IPS-11a (cell line): ENCODE measurements at regions not wholly inside any gene's neighbourhood (a gene's known extent, or its start where the extent isn't known, plus 50 kb on each side); places are given as distances from the start of the nearest gene placed in this dataset.

Source experiments
- H3K4me3 ChIP-seq: one replicate; pipeline ENCODE4 v1.5.1; 2013; ENCODE audit warnings: low read depth, low read length, control low read depth

DNA sequence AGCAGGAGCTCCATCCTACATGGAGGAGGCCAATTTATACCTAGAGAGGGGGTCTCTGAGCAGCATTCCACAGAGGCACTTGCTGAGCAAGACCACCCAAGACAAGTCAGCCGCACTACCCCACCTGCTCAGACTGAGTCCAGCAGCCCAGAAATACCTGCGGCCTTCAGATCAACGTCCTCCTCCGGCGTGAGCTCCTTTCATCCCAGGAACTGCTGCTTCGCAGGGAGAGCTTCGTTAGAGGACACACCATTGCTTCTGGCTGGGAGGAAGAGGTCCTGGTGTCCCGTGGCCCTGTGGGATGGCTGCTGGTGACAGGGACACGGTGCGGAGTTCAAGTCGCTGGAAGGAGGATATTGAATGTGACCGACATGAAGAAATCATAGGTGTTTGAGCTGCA lies 216.9 kb upstream of the PPP2R2D start:
- H3K4me3 ChIP-seq = no peak overlapping the region

DNA sequence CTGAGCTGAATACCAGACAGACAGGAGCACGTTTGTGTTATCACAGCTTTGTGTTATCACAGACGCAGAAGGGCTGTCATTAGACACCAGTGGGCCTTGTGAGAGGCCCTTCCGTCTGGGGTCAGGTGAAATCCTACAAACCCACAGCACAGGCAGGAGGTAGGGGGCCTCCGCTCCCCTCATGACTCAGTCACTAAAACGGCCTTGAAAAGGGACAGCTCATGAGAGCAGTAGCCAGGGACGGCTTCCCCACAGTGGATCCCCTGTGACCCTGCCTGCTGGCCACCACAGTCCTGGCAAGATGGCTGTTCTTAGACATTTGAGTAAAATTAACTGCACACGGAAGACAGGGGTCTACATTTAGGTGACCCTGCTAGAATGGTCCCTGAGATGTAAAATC lies 215.8 kb upstream of the PPP2R2D start:
- no peak overlapping the region for H3K4me3 ChIP-seq

DNA sequence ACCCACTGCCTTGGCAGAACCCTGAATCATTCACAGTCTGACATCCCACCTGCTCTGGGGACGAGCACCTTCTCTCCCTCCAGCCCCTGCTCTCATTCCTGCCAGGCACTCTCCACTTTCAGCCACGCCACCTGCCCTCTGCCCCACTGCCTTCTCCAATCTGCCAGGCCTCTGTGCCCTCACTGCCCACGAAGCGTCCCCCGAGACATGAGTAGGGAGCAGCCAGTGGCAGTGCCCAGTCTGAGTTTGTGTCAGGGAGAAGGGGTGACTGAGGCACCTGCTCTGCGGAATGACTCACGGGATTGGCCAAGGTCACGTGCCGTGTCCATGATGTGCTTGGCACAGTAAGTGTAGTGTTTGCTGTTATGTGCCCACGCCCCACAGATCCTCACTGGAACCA lies 215.2 kb upstream of the PPP2R2D start:
- no peak overlapping the region for H3K4me3 ChIP-seq

DNA sequence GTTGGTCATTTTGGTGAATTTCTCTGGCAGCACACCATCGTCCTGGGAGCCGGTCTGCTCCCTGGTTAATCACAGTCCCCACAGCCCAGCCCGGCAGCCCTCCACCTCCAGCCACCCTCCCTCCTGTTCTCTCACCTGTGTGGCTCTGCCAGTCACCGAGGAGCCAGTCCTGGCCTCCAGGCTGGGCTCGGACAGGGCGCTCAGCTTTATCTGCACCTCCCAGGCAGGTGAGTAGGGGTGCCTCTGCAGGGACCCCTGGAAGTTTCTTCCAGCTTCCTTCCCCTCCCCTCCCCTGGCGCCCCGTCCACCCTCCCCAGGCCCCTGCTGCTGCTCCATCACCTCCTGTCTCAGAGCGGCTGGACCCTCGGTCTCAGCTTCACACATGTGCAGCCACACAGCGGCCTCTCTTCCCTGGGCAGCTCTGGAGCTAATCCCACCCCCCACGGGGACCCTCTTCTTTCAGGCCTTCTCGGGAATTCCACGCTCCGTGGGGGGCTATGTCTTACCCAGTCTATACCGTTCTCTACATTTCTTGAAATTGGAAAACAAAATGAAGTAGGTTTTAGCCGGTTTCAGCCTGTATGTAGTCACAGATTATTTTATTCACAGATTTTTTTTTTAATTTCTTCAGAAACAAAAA lies 213.9 kb upstream of the PPP2R2D start:
- H3K4me3 ChIP-seq = no peak overlapping the region

DNA sequence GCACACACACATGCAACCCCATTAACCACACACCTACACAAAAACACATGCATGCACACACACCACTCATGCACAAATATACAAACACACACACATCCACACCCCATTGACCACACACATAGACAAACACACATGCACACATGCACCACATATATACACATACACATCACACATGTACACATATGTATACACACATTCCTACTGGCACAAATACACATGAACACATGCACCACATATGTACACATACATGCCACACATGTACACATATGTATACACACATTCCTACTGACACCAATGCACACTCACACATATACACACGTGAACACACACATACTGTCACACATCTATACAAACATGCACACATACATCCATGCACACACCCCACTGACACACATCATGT lies 212.5 kb upstream of the PPP2R2D start:
- no peak overlapping the region for H3K4me3 ChIP-seq

DNA sequence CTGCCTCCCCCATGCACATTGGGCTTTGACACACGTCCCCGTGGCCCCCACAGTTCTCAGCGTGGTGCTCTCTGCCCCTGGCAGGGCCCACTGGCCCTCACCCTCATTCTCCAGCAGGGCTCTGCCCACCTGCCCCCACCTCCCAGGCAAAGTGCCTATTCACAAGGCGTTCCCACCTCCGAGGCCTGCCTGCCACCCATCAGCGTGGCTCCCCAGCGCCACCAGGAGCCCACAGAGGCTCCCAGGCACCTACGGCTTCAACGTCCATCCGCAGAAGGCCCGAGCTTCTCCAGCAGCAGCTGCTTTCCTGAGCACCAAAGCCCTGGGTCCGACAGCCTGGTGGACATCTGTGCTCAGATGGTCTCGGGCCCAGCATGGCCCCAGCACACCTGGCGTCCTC lies 211.8 kb upstream of the PPP2R2D start:
- no peak overlapping the region for H3K4me3 ChIP-seq

DNA sequence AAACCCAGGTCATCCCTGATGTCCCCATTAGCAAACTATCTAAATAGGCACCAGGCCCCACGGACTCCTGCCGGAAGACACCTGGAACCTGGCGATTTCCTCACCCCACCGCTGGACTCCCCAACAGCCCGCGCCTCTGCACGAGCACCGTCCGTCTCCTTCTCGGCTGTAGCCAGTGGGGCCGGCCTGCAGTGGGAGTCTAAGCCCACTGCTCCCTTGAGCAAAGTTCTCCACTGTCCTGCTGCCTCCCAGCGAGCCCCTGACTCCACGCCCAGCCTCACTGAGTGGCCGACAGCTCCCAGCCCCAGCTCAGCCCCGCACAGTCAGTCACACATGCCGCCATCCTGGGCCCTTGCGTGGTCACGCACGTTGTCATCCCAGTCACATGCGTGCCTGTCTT lies 211.3 kb upstream of the PPP2R2D start:
- no peak overlapping the region for H3K4me3 ChIP-seq

DNA sequence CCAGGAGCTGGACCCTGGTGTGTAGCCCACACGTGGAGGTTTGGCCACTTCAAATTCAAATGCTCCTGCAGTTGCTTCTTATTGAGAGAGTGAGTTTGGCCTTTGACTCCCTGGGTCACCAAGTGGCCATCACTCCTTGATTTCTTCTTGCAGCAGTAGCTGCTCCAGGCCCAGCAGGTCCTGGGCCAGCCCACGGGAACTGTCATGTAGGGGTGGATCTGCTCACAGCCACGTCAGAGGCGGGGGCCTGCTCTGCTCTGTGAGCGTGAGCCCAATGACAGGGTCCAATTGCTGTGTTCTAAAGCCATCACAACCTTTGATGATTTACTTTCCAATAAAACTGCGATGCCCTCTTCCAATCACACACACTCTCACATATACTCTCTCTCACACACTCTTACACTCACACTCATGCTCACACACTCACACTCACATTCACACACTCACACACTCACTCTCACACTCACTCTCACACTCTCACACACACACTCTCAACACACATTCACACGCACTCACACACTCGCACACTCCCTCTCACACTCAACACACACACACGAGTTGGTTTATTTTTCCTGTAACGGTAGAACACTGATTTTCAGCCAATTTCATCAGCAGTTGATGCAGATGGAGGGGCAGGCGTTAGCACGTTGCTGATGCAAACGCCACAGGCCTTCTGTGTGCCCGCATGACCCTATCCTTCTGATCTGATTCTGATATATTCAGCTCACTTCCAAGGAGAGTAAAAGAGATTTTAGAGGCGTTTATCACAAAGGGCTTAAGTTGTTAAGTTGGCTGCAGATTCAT lies 210.7 kb upstream of the PPP2R2D start:
- no peak overlapping the region for H3K4me3 ChIP-seq

DNA sequence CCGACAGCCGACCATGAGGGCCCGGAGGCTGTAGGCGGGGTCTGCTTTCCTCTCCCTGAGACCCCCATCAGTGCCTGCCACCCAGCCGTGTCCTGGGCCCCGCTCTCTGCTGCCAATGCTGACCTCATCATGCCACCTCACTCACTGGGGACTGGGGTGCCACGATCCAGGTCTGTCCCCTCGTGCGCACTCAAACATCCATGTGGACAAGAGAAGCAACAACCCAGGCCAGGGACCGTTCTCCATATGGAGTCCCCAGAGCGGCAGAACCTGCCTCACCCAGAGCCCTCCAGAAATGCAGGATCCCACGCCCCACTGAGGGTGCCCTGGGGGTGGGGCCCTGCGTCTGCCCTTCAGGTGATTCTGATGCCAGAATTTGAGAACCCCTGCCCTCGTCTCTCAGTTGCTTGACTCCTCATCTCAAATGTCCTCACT lies 210.0 kb upstream of the PPP2R2D start:
- H3K4me3 ChIP-seq = no peak overlapping the region

DNA sequence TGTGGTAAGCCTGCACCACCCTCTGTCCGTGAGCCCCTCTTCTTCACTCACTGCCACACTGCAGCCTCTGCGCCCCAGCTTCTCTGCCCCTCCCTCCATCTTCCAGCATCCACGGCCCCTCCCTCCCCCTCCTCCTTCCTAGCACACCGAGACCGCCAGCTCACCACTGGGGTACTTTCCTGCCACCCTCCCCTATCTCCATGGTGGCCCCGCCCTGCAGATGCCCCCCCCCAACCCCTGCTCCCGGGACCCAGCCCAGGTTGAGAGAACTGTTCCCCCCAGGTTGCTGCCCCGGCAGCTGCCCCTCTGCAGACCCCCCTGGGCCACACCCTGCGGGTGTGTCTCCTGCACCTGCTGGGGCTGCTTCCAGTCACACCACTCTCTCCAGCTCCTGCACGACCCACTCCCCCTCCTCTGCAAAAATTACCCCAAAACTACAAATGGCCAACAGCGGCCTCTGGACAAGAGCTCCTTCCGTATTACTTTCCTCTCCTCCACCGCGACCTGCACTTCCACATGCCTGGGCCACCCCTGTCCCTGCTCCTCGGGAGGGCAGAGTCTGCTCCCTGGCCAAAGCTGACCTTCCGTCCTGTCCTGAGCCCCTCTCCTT lies 209.2 kb upstream of the PPP2R2D start:
- no peak overlapping the region for H3K4me3 ChIP-seq

DNA sequence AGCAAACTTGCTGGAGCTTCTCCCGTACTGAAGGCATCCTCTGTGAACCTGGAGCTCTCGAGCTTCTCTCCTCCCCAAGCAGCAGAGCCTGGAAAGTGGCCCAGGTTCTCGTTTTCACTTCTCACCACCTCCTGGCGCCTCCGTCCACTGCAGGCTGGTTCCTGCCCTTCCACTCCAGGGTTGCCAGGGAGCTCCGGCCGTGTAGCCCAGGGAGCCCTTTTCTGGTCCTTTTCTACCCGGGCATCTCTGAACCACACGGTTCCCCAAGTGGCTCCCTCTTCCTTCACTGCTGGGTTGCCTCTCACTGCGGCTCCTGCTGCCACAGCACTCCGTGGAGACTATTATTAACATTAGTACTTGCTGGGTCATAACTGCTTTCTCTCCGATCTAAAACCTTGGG lies 208.6 kb upstream of the PPP2R2D start:
- H3K4me3 ChIP-seq = no peak overlapping the region

DNA sequence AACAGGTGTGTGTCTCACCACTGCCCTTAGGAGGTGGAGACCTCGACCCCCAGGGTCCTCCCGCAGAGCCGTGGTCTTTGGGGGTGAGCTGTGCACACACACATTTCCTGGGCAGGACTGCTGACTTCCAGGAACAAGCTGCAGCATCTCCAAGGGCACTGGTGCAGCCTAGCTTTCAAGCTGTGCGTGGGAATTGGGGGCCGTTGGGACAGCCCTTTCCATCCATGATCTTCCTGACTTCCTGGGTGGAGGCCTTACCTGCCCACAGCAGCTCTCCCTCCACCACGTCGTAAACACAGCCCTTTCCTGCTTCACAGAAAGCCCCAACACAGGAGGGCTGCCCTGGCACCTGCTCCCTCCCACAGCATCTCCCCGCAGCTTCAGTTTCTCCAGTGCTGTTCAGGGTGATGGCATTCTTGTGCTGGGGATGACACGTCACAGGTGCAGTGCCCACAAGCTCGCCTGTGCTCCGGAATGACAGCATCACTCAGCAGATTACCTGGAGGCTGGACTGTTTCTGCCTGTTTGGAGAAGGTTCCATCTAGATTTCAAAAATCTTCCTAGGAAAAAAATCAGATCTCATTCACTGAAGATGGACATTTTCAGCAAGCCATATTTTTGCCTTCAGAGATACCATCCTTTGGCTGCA lies 208.0 kb upstream of the PPP2R2D start:
- no peak overlapping the region for H3K4me3 ChIP-seq

DNA sequence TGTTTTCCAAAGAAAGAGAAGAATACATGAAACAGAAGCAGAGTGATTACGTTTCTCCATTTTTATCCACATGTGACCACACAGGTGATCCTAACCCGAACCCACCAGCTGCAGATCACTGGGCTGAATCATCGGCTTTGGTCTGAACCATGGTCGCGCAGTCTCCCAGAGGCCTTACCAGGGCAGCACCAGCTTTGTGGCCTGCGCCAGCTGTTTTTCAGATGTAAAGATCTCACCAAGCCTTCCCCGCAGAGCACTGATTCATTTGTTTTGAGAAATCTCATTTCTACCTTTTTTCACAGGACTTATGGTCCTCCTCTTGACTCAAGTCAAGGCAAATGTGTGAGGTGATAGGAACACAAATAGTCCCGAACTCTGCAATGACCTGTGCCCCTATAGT lies 207.0 kb upstream of the PPP2R2D start:
- no peak overlapping the region for H3K4me3 ChIP-seq

DNA sequence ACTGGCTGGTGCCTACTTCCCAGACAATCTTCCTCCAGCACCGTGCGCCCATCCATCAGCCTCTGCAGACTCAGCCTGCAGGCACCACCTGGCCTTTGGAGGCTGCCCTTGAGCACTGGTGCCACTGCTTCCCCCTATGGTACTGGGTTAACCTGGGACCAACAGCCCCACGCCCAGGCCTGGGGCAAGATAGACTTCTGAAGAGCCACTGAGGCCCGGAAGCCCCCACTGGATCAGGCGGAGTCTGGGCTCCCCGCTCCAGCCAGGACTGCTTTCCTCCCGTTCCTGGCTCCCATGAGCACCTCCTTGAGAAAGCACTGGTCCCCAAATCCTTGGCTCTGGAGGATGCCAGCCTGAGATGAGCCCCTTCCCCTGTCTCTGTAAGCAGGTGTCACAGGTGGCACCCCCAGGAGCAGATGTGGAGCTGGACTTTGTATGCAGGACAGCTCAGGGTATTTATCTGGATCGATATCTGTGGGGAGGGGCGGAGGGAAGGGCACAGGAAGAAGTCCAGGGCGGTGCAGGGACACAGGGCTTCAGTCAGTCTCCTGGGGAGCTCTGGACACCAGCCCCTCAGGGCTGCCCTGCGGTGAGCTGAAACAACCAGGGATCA lies 206.5 kb upstream of the PPP2R2D start:
- H3K4me3 ChIP-seq = no peak overlapping the region

DNA sequence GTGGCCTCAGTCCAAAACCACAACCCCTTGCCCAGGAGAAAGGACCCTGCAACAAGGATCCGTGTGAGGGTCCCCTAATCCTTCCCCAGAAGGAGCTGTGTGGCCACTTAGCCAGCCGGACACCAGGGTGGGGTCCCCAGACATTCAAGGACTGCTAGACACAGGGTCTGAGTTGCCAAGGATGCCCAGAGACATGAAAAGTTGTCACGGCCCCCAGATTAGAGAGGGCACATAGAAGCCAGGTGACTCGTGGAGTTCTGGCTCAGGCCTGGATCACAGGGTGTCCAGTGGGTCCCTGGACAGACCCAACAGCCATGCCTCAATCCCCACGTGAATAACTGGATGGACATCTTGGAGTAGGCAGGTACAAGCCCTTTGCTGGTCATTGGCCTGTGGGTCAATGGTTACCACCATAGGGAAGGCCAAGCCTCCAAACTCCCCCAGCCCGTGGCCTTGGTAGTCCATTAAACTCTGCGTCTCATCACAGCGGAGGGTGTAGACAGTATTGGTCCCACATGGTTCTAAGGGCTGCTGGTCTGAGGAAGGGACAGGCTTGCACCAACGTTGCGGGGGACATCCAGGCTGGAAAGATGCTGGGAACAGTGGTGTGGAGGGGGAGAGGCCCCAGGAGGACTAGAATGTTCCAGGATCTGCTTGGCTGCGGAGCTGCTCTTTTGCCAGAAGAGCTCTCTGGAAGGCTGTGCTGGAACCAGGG lies 205.9 kb upstream of the PPP2R2D start:
- H3K4me3 ChIP-seq = no peak overlapping the region

DNA sequence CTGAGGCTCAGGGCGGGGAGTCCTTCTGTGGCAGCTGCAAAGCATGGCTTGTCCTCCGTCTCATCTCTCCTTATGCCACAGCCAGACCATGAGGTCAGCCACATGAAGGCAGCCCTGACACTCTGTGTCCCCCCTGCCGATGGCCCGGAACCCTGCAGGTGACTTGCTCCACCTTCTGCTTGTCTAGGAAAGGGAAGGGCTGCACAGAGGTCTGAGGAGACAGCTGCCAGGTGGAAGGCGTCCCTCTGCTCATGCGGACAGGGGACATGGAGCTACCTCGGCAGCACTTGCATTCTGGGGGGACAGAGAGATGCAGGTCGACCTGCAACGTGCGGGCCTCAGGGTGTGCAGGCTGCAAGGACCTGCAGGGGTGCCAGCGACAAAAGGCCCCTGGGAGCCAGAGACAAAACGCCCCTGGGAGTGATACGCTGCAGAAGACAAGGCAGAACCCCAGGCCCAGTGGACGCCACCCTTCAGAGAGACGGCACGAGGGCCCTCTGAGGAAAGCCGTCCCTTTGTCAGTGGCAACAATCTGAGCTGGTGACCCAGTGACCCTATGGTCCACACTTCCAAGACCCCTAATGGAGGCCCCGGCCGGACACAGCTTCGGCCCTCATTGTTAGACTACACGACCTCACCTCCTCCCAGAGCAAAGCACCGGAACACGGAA lies 205.2 kb upstream of the PPP2R2D start:
- no peak overlapping the region for H3K4me3 ChIP-seq

DNA sequence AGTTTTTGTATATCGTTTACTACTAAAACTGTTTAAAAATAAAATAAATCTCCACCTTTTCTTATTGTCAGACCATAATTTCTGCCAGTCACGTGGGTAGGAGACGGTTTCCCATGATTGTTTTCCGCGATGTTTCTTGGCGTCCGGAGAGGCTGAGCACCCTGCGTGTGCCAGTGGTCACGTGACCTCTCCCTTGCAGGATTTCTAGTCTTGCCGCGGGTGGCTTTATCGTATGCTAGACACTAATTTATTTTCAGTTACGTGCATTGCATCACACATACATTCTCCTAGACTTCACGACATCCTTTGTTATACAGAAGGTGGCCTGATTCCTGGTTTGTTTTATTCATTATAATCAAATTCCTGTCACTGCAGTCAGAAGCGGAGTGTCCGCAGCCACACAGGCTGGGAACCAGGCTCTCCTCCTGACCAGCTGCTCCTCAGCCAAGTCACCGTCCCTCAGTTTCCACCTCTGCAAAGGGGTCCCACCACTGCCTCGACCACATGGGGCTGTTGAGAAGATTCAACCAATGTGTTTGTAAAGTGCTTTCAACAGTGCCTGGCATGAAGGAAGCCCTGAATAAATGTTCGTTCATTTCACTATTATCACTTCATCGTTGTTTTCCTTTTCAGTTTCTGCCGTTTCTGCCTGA lies 203.2 kb upstream of the PPP2R2D start:
- no peak overlapping the region for H3K4me3 ChIP-seq

DNA sequence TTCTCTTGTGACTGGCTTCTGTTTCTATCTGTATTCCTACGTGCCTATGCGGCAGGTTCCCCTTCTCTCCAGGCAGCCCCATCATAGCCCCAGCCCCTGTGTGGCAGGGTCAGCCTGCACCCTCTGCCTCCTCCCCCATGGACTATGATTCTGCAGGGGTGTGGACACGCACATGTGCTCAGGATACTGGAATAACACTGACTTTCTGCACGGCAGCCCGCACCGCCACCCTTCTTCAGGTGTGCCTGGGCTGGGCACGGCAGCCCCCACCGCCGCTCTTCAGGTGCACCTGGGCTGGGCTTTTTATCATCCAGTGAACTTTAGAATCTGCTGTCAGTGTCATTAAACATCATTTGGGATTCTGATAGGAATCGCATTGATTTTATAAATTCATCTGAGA lies 202.6 kb upstream of the PPP2R2D start:
- no peak overlapping the region for H3K4me3 ChIP-seq

DNA sequence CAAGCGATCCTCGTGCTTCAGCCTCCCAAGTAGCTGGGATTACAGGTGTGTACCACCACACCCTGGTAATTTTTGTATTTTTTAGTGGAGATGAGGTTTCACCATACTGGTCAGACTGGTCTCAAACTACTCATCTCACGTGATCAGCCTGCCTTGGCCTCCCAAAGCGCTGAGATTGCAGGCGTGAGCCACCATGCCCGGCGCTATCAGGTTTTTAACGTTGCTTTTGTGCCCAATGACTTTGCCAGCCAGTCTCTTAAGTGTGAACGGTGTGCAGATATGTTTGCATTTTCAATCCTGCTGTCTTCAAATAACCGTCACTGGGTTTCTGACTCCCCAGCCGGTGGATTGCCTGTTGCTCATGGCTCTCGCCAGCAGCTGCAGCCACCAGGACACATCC lies 201.8 kb upstream of the PPP2R2D start:
- no peak overlapping the region for H3K4me3 ChIP-seq

DNA sequence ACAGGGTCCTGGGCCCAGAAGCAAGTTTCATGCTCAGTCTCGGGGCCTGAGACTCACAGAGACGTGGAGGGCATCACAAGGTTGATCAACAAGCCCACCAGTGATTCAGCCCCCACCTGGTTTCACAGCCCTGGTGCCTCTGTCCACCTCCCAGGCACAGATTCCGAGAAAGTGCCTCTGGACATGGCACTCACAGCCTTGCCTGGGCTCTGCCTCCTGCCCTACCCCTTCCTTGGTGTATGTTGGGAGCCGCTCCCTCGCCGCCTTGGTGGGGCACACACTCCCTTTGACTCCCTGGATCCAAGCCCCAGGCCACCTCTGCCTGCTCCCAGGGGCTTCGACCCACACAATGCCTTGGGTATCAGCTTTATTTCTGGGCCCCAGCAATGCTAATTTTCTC lies 200.8 kb upstream of the PPP2R2D start:
- no peak overlapping the region for H3K4me3 ChIP-seq
